Smooth muscle cell (in vitro differentiated cells): ENCODE measurements at regions not wholly inside any gene's neighbourhood (a gene's known extent, or its start where the extent isn't known, plus 50 kb on each side); places are given as distances from the start of the nearest gene placed in this dataset.

ENCODE experiments used
- DNase-seq: peaks from one replicate; lab custom pipeline; 2025; ENCODE audit not compliant: unreplicated experiment; lab: John Stamatoyannopoulos, UW
- H2AFZ ChIP-seq: fragments of 200-600 bp; sonication (generic); 2 replicates; pipeline ENCODE4 v1.6.0; 2016; ENCODE audit warnings: antibody characterized with exemption, low read depth, mild to moderate bottlenecking
- H3F3A ChIP-seq: fragments of 200-600 bp; sonication (generic); 2 replicates; pipeline ENCODE4 v1.6.0; 2017; ENCODE audit warnings: antibody characterized with exemption, low read depth
- H3K27ac ChIP-seq: fragments of 200-600 bp; sonication (generic); 2 replicates; pipeline ENCODE4 v1.5.1; 2016; ENCODE audit warnings: low read depth, mild to moderate bottlenecking
- H3K27me3 ChIP-seq: fragments of 200-600 bp; sonication (generic); 2 replicates; pipeline ENCODE4 v1.6.1; 2016; ENCODE audit warnings: low read depth, mild to moderate bottlenecking
- H3K36me3 ChIP-seq: fragments of 200-600 bp; sonication (generic); 2 replicates; pipeline ENCODE4 v1.5.1; 2016; ENCODE audit warnings: low read depth
- H3K4me1 ChIP-seq: fragments of 200-600 bp; sonication (generic); 2 replicates; pipeline ENCODE4 v1.5.1; 2016; ENCODE audit warnings: low read depth
- H3K4me2 ChIP-seq: fragments of 200-600 bp; sonication (generic); 2 replicates; pipeline ENCODE4 v1.6.0; 2016; ENCODE audit warnings: mild to moderate bottlenecking
- H3K4me3 ChIP-seq: fragments of 200-600 bp; sonication (generic); 2 replicates; pipeline ENCODE4 v1.5.1; 2016; ENCODE audit warnings: mild to moderate bottlenecking
- H3K79me2 ChIP-seq: fragments of 200-600 bp; sonication (generic); 2 replicates; pipeline ENCODE4 v1.6.0; 2016; ENCODE audit warnings: low read depth, mild to moderate bottlenecking
- H3K9ac ChIP-seq: fragments of 200-600 bp; sonication (generic); 2 replicates; pipeline ENCODE4 v1.6.0; 2016; ENCODE audit warnings: low read depth
- H3K9me3 ChIP-seq: fragments of 200-600 bp; sonication (generic); replicated peaks from 2 replicates; pipeline ENCODE4 v1.5.1; 2016; ENCODE audit warnings: low read depth
- H4K20me1 ChIP-seq: fragments of 200-600 bp; sonication (generic); 2 replicates; pipeline ENCODE4 v1.6.0; 2016; ENCODE audit warnings: low read depth
- CTCF ChIP-seq: fragments of 200-600 bp; sonication (generic); IDR thresholded peaks from 2 replicates; pipeline ENCODE4 v1.5.1; 2017; ENCODE audit warnings: borderline replicate concordance, mild to moderate bottlenecking, antibody characterized with exemption; ENCODE audit not compliant: insufficient read depth, poor library complexity, severe bottlenecking
- WGBS: methylation state at CpG from one replicate; pipeline ENCODE4 v1.1.7; 2016; ENCODE audit warnings: low lambda C conversion rate; 5-methylcytosine and 5-hydroxymethylcytosine counted together

DNA sequence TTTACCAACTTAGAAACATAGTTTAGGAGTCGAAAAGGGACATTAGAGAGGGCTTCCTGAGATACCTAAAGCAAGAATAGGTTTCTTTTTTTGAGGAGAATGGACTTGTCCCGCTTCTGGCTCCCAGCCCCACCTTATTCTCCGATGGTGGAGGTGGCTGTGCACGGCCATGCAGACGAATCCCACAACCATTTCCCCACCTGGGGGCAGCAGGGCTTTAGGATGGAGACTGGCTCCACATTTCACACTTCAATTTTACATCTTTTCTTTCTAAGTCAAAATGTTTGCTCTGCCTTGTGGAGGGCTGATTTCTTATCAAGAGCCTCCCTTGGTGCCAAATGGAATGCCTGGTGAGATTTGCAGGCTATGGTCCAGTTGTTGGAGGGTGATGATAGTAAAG, 118.5 kb downstream of the GLRX3 start:
- Histone ChIP-seq H3K27me3 (no peaks in the 10 kb centered on the region), H2AFZ (no peak overlapping the region), H3K27ac (no peak overlapping the region), H3K4me3 (no peak overlapping the region), H3K9ac (no peak overlapping the region), H3K9me3 (no peaks in the 10 kb centered on the region), H3K79me2 (no peaks in the 10 kb centered on the region), H3K36me3 (no peaks in the 10 kb centered on the region), H3K4me1 (no peaks in the 10 kb centered on the region), H3K4me2 (no peak overlapping the region), H4K20me1 (no peaks in the 10 kb centered on the region), H3F3A (no peaks in the 10 kb centered on the region)
- 87% methylated on average over 5 of the region's 5 CpGs for WGBS
- DNase-seq: no peak
- TF ChIP-seq CTCF: no peak

DNA sequence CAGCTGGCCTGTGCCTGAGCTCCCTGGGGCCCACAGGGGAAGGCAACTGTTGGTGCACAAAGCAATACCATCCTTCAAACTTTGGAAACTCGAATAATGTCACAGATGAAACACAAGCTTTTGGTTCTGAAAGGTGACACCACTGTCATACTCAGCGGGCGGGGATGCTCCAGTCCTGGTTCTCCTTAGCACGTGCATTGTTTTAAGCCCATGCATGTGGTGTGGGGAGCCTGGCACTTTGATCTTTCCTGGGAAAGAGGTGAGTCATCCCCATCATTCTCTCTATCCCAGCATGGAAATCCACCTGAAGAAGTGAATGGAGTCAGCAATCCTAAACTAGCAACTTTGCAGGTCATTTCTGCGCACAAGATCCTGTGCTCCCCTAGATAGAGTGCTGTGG, 119.6 kb downstream of the GLRX3 start:
- no peaks in the 10 kb centered on the region for H3K27me3 ChIP-seq
- no peaks in the 10 kb centered on the region for H3K79me2 ChIP-seq
- H2AFZ ChIP-seq: no peak overlapping the region
- H3F3A ChIP-seq: no peaks in the 10 kb centered on the region
- no peaks in the 10 kb centered on the region for H3K9me3 ChIP-seq
- H3K4me2 ChIP-seq: no peak overlapping the region
- no peaks in the 10 kb centered on the region for H3K4me1 ChIP-seq
- no peak overlapping the region for H3K4me3 ChIP-seq
- 81% methylated on average over 5 of the region's 5 CpGs for WGBS
- DNase-seq: no peak
- H3K9ac ChIP-seq: no peak overlapping the region
- no peaks in the 10 kb centered on the region for H3K36me3 ChIP-seq
- H3K27ac ChIP-seq: no peak overlapping the region
- TF ChIP-seq CTCF: no peak
- no peaks in the 10 kb centered on the region for H4K20me1 ChIP-seq

DNA sequence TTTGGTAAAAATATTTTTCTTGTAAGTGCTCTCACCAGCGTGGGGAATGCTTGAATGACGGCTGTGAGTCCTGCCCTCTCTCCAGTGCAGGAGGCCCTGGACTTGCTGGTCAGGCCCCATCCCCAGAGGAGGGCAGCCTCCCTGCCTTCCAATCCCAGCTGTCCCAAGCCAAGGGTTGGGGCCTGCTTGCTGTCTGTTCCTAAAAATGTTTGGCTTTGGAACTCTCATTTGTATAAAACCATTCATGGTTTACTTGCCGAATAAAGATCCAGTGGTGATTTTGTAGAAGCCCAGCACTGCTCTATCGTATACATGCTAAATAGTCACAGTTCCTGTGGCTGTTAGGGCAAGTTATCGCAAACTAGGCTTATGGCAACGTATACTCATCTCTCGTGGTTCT, 121.7 kb downstream of the GLRX3 start:
- no peak overlapping the region for H3K9ac ChIP-seq
- no peaks in the 10 kb centered on the region for H3K36me3 ChIP-seq
- no peak for TF ChIP-seq CTCF
- H3K4me2 ChIP-seq: no peak overlapping the region
- H3K27me3 ChIP-seq: no peaks in the 10 kb centered on the region
- H3K79me2 ChIP-seq: no peaks in the 10 kb centered on the region
- H3F3A ChIP-seq: no peaks in the 10 kb centered on the region
- no peak overlapping the region for H3K27ac ChIP-seq
- no peak for DNase-seq
- H2AFZ ChIP-seq: no peak overlapping the region
- no peaks in the 10 kb centered on the region for H4K20me1 ChIP-seq
- no peaks in the 10 kb centered on the region for H3K4me1 ChIP-seq
- WGBS: 93% methylated on average over 7 of the region's 7 CpGs
- H3K4me3 ChIP-seq: no peak overlapping the region
- no peaks in the 10 kb centered on the region for H3K9me3 ChIP-seq

DNA sequence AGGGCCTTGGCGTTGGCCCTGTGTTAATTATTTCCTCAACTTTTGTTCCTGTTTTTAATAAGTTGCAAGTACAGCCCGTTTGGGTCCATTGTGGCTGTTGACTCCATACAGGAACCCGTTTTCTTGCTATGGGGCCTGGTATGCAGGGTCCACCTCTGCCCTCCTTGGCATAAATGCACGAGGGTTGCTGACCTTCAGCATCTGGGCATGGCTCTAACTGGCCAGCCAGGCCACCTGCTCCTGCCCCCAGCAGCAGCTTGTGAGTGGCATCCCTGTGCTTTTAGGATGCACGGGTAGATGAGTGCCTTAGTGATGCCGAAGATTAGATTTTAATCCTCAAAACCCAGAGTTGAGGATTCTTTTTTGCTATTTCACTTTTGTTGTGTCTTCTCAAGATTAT, 123.2 kb downstream of the GLRX3 start:
- no peak for DNase-seq
- Histone ChIP-seq H3K79me2 (no peaks in the 10 kb centered on the region), H3K4me2 (no peak overlapping the region), H3K9ac (no peak overlapping the region), H3K36me3 (no peaks in the 10 kb centered on the region), H3K27ac (no peak overlapping the region), H3K27me3 (no peaks in the 10 kb centered on the region), H3F3A (no peaks in the 10 kb centered on the region), H2AFZ (no peak overlapping the region), H4K20me1 (no peaks in the 10 kb centered on the region), H3K4me3 (no peak overlapping the region), H3K4me1 (no peaks in the 10 kb centered on the region), H3K9me3 (no peaks in the 10 kb centered on the region)
- 83% methylated on average over 6 of the region's 6 CpGs for WGBS
- no peak for TF ChIP-seq CTCF
